KMS-11 (cell line): ENCODE measurements at regions not wholly inside any gene's neighbourhood (a gene's known extent, or its start where the extent isn't known, plus 50 kb on each side); places are given as distances from the start of the nearest gene placed in this dataset.
A peak's percentile ranks its signal among the peaks of the same experiment; 100 is the strongest.

Experiments
- H2AFZ ChIP-seq: fragments of 200-600 bp; sonication (generic); 2 replicates; pipeline ENCODE4 v1.6.1; 2016; ENCODE audit warnings: antibody characterized with exemption, mixed run types, low read depth
- H3K27ac ChIP-seq: fragments of 200-600 bp; sonication (generic); 2 replicates; pipeline ENCODE4 v1.6.1; 2016; ENCODE audit warnings: mild to moderate bottlenecking, mixed run types
- H3K27me3 ChIP-seq: fragments of 200-600 bp; sonication (generic); 2 replicates; pipeline ENCODE4 v1.6.1; 2017; ENCODE audit warnings: mild to moderate bottlenecking, low read depth, mixed run types, moderate library complexity; ENCODE audit not compliant: insufficient read depth
- H3K36me3 ChIP-seq: fragments of 200-600 bp; sonication (generic); 2 replicates; pipeline ENCODE4 v1.6.1; 2017; ENCODE audit warnings: mild to moderate bottlenecking, mixed run types; ENCODE audit not compliant: insufficient read depth
- H3K4me1 ChIP-seq: fragments of 200-600 bp; sonication (generic); 2 replicates; pipeline ENCODE4 v1.6.1; 2016; ENCODE audit warnings: mild to moderate bottlenecking, low read depth, mixed run types; ENCODE audit not compliant: poor library complexity, severe bottlenecking
- H3K4me2 ChIP-seq: fragments of 200-600 bp; sonication (generic); 2 replicates; pipeline ENCODE4 v1.7.0; 2016; ENCODE audit warnings: mild to moderate bottlenecking, mixed run types
- H3K4me3 ChIP-seq: fragments of 200-600 bp; sonication (generic); IDR thresholded peaks from 2 replicates; pipeline ENCODE4 v1.6.1; 2017; ENCODE audit warnings: low read depth, low read length, mixed read lengths; ENCODE audit not compliant: insufficient read depth
- H3K79me2 ChIP-seq: fragments of 200-600 bp; sonication (generic); 2 replicates; pipeline ENCODE4 v1.6.1; 2016; ENCODE audit warnings: low read depth, mixed run types; ENCODE audit not compliant: insufficient read depth
- H3K9ac ChIP-seq: fragments of 200-600 bp; sonication (generic); 2 replicates; pipeline ENCODE4 v1.6.1; 2016; ENCODE audit warnings: mild to moderate bottlenecking, mixed run types
- H4K20me1 ChIP-seq: fragments of 200-600 bp; sonication (generic); 2 replicates; pipeline ENCODE4 v1.6.1; 2016; ENCODE audit warnings: mild to moderate bottlenecking, mixed run types; ENCODE audit not compliant: insufficient read depth
- TF ChIP-seq, protein P1 (sequence below): fragments of 200-600 bp; sonication (generic); conservative IDR thresholded peaks from 2 replicates; pipeline ENCODE4 v1.6.1; 2017; ENCODE audit warnings: low read depth, mild to moderate bottlenecking, antibody characterized with exemption, low read length, moderate library complexity, mixed read lengths

DNA sequence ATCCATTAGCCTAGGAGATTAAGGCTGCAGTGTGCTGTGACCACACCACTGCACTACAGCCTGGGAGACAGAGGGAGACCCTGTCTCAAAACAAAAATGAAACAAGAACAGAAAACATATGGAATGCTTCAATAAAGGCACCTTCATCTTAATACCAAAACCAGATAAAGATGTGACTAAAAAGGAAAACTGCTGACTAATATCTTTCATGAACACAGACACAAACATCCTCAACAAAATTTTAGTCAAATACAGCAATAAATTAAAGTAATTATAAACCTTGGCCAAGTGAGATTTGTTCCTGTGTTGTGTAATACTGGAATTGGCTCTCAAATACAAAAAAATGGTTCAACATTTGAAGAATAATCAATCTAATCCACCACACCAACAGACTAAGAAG, 103.5 kb downstream of the PRR20E start:
- TF ChIP-seq, protein P1, sequence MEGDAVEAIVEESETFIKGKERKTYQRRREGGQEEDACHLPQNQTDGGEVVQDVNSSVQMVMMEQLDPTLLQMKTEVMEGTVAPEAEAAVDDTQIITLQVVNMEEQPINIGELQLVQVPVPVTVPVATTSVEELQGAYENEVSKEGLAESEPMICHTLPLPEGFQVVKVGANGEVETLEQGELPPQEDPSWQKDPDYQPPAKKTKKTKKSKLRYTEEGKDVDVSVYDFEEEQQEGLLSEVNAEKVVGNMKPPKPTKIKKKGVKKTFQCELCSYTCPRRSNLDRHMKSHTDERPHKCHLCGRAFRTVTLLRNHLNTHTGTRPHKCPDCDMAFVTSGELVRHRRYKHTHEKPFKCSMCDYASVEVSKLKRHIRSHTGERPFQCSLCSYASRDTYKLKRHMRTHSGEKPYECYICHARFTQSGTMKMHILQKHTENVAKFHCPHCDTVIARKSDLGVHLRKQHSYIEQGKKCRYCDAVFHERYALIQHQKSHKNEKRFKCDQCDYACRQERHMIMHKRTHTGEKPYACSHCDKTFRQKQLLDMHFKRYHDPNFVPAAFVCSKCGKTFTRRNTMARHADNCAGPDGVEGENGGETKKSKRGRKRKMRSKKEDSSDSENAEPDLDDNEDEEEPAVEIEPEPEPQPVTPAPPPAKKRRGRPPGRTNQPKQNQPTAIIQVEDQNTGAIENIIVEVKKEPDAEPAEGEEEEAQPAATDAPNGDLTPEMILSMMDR = no peak
- Histone ChIP-seq H3K79me2 (no peaks in the 10 kb centered on the region), H3K4me2 (peak overlapping the region; percentile 33; the same call in 1 of the 2 replicates), H3K4me1 (peaks cover 16% of the 10 kb centered on the region), H3K27ac (no peak overlapping the region), H3K9ac (no peak overlapping the region), H3K4me3 (no peak overlapping the region), H4K20me1 (no peaks in the 10 kb centered on the region), H2AFZ (peak overlapping the region; percentile 10; the same call in 1 of the 2 replicates), H3K36me3 (no peaks in the 10 kb centered on the region), H3K27me3 (no peaks in the 10 kb centered on the region)

DNA sequence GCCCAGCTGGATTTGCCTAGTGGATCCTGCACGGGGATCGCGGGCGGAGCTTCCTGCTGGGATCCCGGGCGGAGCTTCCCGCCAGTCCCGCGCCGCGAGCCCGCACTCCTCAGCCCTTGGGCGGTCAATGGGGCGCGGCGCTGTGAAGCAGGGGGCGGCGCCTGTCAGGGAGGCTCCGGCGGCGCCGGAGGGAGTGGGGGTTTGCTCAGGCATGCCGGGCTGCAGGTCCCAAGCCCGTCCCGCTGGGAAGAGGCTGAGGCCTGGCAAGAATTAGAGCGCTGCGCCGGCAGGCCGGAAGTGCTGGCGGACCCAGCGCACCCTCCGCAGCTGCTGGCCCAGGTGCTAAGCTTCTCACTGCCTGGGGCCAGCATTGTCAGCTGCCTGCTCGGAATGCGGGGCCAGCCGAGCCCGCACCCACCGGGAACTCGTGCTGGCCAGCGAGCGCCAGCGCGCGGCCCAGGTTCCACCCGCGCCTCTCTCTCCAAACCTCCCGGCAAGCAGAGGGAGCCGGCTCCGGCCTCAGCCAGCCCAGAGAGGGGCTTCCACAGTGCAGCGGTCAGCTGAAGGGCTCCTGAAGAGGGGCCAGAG, 119.6 kb downstream of the PRR20E start:
- Histone ChIP-seq H4K20me1 (no peaks in the 10 kb centered on the region), H3K9ac (no peak overlapping the region), H3K4me3 (no peak overlapping the region), H3K4me1 (no peaks in the 10 kb centered on the region), H3K79me2 (no peaks in the 10 kb centered on the region), H3K27me3 (no peaks in the 10 kb centered on the region), H3K36me3 (no peaks in the 10 kb centered on the region), H3K4me2 (no peak overlapping the region), H2AFZ (no peak overlapping the region), H3K27ac (no peak overlapping the region)
- TF ChIP-seq, protein P1 = no peak

DNA sequence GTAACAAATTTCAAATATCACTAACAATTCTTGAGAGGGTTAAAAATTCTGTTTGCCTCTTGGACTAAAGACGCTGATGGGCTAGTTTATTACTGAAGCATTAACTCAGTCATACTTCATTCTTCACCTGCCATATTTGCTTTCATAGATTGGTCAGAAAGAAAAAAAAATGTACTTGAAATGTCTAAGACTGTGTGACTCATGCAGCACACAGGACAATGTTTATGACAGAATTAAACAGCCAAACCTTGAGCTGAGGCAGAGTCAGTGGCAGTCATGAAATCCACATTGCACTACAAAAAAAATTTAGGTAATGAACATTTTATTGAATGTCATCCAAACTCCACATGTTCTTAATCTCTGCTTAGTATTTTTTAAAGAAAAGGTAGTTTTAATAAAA, 135.6 kb downstream of the PRR20E start:
- H3K4me3 ChIP-seq = no peak overlapping the region
- H3K27ac ChIP-seq = no peak overlapping the region
- H3K27me3 ChIP-seq = no peaks in the 10 kb centered on the region
- no peaks in the 10 kb centered on the region for H4K20me1 ChIP-seq
- H3K79me2 ChIP-seq = no peaks in the 10 kb centered on the region
- TF ChIP-seq, protein P1 = no peak
- no peaks in the 10 kb centered on the region for H3K4me1 ChIP-seq
- no peak overlapping the region for H3K4me2 ChIP-seq
- no peak overlapping the region for H2AFZ ChIP-seq
- H3K36me3 ChIP-seq = no peaks in the 10 kb centered on the region
- no peak overlapping the region for H3K9ac ChIP-seq

DNA sequence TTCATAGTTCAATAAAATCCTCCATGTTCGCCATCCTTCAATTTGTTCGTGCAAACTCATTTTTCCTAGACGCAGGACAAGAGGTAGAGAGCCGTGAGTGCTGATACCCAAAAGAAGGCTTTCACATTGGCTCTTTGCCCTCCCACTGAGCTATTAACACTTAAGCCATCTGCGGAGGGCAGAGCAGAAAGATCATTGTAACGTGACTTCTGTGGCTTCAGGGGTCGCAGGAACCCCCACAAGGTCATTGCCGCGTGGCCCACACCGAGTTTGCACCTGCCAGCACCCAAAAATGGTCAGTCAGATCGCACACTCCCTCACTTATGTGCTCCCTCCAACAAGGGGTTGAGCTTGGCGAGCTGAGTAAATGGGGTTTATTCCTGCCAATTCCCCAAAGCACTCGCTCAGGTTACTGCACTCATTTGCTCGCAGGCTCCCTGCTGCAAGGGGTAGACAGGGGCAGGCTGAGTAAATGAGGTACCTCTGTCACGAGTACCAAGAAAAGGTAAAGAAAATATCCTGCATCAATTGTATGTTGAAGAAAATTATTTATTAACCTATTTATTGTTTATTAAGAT, 144.1 kb downstream of the PRR20E start:
- Histone ChIP-seq H3K4me3 (no peak overlapping the region), H2AFZ (no peak overlapping the region), H3K27ac (no peak overlapping the region), H3K4me1 (no peaks in the 10 kb centered on the region), H3K4me2 (no peak overlapping the region), H3K9ac (no peak overlapping the region), H4K20me1 (no peaks in the 10 kb centered on the region), H3K36me3 (no peaks in the 10 kb centered on the region), H3K27me3 (no peaks in the 10 kb centered on the region), H3K79me2 (no peaks in the 10 kb centered on the region)
- TF ChIP-seq, protein P1 = no peak
